ENCODE measurements at regions not wholly inside any gene's neighbourhood (a gene's known extent, or its start where the extent isn't known, plus 50 kb on each side); places are given as distances from the start of the nearest gene placed in this dataset.

GRCh38 chr6:144585217-144585814 is 300.2 kb downstream of the UTRN start:
- TF ChIP-seq, protein P1, sequence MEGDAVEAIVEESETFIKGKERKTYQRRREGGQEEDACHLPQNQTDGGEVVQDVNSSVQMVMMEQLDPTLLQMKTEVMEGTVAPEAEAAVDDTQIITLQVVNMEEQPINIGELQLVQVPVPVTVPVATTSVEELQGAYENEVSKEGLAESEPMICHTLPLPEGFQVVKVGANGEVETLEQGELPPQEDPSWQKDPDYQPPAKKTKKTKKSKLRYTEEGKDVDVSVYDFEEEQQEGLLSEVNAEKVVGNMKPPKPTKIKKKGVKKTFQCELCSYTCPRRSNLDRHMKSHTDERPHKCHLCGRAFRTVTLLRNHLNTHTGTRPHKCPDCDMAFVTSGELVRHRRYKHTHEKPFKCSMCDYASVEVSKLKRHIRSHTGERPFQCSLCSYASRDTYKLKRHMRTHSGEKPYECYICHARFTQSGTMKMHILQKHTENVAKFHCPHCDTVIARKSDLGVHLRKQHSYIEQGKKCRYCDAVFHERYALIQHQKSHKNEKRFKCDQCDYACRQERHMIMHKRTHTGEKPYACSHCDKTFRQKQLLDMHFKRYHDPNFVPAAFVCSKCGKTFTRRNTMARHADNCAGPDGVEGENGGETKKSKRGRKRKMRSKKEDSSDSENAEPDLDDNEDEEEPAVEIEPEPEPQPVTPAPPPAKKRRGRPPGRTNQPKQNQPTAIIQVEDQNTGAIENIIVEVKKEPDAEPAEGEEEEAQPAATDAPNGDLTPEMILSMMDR (conservative IDR thresholded peaks at IDR 0.05; ENCODE audit: low read depth, low read length): peak; percentile 79
- no peak for TF ChIP-seq EZH2 (IDR thresholded peaks at IDR 0.05; ENCODE audit: low read length, unreplicated experiment)
- no peak for TF ChIP-seq EZH2phosphoT487 (IDR thresholded peaks at IDR 0.05; ENCODE audit: borderline replicate concordance, low read length)

All from PC-3 (cell line).